ENCODE measurements at regions not wholly inside any gene's neighbourhood (a gene's known extent, or its start where the extent isn't known, plus 50 kb on each side); places are given as distances from the start of the nearest gene placed in this dataset.

DNA sequence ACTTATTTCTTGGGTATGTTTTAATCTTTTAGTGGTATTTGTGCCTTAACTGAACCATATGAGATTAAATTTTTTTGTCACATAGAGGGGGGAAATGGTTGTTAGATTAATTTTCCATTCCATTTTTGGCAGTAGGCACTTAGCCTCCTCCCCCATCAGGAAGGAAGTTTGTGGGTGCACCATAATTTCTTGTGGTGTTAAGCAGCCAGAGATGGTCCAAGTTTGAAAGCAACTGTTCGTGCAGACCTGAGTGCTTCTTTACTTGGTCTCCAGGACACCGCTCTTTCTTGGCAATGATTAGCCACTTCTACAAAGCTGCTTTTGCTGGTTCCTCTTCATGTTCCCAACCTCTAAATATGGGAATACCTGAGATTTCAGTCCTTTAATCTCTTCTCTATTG lies 92.7 kb upstream of the RPL34 start:
- peak; percentile 12 for DNase-seq (ENCODE audit: low spot score)

DNA sequence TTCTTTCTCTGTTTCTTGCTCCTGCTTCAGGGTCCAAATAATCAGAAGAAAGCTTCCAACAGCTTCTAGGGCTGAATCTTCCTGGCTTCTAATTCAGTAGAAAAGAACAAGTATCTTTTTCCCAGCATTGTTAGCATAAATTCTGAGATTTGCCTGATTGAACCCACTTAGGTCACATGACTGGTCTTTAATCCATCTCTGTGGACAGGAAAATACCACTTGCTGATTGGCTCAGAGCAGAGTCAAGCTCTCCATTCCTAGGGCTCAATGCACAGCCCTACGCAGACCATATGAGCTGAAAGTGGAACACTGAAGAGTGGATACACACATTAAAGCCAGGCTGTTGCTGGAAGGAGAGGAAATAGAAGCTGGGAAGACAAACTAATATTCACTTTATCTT lies 99.6 kb upstream of the RPL34 start:
- no peak for DNase-seq (ENCODE audit: low spot score)

DNA sequence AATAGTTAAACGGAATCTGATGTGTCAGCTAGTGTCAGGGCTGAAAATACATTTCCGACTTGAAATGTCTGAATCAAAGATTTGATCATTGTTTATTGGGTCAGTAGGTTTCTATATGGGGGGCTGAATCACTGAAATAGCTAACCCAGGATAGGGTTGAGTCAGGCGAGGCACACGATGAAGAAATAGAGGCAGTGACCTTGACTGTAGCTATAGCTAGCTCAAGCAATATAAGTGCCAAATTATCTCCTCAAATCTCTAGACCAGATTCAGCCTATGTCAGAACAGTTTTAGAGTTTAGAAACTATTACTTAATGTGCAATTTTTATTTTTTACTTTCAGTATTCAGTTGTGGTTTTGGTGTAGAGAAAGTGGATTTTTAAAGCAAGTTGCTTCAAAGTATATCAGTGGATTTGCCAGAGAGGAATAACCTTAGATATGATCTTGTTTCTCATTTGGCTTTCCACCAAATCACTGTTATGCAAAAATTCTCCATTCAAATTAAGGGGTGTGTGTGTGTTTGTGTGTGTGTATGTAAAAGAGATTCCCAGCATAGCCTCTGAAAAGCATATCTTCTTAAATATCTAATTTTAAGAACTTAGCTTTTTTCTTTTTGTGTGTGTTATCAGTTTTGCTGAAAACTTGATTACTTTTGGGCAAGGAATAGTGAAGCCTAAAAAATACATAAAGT lies 100.3 kb upstream of the RPL34 start:
- DNase-seq (ENCODE audit: low spot score): no peak

DNA sequence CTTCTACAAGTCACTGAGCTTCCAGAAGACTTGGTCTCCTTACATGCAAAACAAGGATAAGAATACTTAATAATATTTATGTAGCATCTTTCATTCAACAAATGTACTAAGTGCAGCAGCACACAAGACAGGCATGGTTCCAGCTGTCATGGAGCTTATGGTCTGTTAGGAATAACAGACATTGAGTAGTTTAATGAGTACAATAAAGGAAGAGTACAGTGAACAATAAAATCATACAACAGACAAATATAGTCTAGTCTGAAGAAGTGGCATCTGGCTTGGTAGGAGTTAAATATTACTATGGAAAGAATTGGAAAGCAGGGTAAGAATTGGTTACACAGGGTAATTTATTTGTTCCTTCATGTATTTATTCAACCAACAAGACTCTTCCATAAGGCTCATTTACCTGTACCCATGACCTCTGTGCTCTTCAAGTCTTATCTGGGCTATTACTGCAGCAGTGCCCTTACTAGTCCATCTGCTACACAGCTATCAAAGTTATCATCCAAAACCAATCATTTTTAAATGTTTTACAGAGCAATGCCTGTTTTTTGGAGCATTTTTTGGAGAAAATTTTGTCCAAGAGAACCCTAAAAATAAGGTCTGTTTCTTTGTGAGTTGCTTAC lies 101.1 kb upstream of the RPL34 start:
- no peak for DNase-seq (ENCODE audit: low spot score)

DNA sequence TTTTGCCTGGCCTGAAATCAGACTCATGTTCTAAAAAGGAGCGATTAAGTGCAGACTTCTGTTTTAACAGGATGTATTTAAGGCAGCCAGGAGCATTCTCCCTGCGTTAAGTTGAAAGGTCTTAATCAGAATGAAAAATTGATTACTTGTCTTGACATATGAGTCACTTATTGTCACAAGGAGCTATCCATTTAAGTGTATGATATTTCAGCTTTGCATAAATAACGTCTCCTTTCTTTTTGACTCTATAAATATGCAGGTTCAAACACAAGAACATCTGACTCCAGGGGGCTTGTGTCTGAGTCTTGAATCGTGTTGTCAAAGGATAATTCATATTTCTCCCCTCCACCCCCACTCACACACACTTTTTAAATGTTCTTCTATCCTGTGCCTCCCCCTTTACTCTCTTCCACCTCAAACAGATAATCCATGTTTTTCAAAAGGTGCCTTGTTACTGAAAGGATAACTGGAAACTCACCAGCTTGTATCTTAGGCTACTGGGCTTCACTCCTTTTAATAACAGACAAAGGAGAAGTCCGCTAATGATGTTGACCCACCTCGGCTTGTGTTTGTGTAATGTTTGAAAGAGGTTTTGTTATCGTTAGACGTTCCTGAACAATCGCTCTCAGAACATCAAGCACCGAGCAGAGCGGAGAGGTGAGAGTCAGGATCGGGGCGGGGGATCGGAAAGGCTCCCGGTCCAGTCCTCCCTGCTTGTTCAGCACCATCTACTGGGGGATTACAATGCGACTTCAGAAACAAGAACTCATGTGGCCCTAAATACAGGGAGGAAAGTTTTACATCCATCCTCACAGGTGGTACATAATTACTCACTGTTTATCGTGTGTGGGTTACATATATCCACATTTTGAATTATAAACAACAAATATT lies 107.5 kb upstream of the RPL34 start:
- peak; percentile 31 for DNase-seq (ENCODE audit: low spot score)

DNA sequence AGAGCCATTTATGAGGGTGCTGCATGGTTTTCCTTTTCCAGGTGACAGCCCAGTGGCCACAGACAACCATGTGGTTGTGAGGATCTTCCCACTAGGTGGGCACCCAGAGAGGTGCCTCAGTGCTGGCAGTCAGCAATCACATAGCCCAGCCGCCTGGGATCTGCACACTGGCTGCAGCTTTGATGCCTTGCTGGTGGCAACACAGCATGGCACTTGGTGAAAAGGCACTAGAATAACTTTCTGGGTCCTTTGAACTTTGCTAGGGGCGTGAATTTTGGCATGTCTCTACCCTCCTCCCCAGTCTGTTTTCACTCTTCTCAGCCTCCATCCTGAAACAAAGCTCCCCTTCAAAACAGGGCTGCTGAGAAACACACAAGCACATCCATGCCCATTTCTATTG lies 108.8 kb upstream of the RPL34 start:
- DNase-seq (ENCODE audit: low spot score): no peak

DNA sequence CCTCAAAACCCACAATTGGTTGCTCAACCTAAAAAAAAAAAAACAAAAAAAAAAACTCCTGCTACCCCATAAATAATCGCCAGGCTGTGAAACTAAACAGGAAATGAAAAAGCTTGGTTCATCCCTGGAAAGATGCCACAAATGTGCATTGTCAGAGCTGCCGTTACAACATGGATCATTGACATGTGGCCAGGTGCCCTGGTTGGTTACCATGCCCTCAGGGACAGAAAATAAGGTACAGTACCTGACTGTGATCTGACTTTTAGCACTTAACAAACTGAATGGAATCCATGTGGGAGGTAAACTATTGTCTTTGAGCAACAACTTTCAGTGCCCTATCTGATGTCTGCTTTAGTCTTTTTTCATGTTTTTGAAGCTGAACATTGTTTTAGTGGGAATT lies 118.0 kb upstream of the RPL34 start:
- DNase-seq (ENCODE audit: low spot score): no peak

DNA sequence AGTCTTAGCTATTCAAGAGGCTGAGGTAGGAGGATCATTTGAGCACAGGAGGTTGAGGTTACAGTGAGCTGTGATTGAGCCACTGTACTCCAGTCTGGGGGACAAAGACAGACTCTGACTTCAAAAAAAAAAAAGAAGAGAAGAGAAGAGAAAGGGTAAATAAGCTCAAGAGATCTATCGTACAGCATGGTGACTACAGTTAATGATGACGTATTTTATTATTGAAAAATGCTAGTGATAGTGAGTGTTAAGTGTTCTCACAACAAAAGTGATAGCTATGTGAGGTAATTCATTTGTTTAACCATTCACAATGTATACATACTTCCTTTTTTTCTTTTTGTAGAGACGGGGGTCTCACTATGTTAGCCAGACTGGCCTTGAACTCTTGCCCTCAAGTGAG lies 121.5 kb upstream of the RPL34 start:
- DNase-seq (ENCODE audit: low spot score): no peak

DNA sequence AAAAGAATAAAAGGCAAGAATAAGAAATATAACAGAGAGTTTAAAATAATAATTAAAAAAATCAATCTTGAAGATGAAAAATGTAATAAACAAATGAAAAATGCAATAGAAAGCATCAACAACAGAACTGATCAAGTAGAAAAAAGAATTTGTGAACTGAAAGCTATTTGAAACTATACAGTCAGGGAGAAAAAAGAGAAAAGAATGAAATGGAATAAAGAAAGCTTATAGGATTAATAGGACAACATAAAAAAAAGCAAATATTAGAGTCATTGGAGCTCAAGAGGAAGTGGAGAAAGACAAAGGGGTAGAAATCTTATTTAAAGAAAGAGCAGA lies 126.8 kb upstream of the RPL34 start:
- no peak for DNase-seq (ENCODE audit: low spot score)

DNA sequence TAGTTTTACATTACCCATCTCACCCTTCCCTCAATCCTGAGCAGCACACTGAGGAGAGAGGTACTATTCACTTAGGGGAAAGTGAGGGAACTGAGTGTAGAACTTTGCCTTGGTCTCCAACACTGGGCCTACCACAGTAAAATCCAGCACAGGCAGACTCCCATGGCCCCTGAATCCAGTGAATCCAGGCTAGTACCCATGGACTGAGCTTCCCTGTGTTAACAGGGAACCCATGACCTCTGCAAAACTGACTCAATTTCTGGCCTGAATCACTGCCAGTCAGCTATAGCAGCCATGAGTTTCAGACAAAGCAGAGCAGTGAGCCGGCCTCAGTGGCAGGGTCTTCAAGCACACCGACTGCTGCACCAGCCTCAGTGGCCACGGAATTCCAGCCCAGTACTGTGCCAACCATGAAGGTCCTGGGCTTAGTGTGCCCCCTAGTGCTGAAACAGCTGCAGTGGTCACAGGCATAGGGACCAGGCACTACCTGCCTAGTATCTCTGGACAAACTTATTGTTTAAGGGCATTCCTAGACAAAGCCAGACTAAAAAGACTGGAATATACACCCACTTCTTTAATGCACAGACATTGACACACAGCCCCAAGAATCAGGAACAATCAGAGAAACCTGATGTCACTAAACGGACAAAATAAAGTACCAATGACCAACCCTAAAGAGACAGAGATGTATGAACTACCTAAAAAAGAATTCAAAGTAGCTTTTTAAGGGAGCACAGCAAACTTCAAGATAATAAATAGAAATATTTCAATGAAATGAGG lies 127.4 kb upstream of the RPL34 start:
- DNase-seq (ENCODE audit: low spot score): peak; percentile 51

DNA sequence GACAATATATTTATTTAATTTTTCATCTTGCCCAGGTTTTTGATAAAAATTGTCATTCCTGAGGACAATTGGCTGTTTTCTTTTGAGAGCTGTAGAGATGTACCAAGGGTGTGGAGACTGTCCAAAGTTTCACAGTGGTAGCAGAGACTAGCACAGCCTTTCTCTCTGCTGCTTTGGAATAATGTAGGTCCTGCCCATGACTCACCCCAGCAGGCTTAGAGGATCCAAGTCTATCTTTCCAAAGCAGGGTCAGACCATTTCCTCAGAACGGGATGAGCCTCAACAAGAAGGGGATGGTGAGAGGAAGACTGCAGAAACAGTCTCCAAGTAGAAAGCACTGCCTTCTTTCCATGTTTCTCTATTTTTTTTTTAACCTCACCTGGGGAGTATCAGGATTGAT lies 131.5 kb upstream of the RPL34 start:
- DNase-seq (ENCODE audit: low spot score): no peak

DNA sequence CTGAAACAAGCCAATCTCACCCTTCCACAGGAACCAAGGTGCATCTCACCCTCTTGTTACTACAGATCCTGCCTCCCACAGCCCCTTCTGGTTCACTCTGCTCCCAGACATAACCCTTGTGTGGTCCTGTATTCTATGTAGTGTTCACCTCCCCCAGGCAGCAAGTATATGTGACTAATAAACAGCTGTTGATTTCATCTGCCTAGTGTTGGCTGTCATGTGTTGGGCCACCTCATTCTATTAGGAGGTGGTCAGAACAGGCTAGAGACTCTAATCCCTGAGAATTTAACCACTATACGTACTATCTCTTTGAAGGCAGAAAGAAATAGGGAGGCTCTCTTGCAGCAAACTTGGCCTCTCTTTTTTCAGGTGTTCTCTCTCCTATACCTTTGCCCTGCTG lies 134.3 kb upstream of the RPL34 start:
- no peak for DNase-seq (ENCODE audit: low spot score)

DNA sequence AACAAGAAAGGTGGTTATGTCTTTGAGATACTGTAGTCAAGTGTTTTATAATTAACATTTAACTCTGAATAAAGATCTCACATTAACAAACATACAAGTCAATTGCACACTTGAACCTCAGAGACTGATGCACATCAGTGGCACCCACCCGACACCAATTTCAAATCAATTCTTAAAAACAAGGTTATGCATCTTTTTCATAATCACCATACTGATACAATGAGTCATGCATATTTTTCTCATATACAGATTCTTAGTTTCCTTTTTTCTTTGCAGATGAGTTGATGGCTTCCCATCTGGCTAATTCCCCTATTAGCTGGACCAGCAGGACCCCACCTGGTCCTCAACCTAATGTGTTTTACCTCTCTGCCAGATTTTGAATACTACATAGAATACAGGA lies 136.2 kb upstream of the RPL34 start:
- DNase-seq (ENCODE audit: low spot score): peak; percentile 3

DNA sequence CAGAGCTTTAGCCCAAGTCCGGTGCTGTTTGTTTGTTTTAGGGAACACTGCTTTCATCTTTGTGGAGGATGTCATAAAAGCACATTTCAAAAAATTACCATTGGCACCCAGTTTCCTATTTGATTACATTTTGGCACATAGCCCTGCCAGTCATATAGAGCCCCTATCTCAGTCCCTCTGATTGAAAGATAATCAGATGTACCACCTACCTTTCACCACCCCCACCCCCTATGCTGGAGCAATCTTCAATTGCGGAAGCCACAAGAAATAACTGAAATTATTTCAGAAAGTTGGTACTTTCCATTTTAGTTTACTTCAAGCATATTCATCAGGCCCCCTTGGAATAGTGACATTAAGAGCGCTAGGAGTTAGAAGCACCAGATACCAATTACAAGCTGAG lies 136.7 kb upstream of the RPL34 start:
- DNase-seq (ENCODE audit: low spot score): peak; percentile 40

DNA sequence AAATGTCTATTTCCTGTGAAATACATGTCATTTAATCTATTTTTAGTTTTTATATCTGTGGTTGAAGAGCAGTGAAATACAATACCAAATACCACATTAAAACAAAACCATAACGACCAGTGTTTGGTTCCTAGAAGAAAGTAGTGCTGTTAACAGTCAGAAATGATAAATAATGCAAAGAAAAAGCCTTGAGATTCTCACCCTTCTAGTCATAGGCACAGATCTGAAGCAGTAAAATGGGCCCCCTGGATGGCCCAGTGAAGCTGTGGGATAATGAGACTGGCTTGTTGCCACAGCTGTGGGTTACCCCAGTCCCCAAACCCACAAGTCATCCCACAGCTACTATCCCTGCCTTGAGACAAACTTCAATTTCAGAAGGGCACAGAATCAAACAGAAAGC lies 137.3 kb upstream of the RPL34 start:
- peak; percentile 47 for DNase-seq (ENCODE audit: low spot score)

DNA sequence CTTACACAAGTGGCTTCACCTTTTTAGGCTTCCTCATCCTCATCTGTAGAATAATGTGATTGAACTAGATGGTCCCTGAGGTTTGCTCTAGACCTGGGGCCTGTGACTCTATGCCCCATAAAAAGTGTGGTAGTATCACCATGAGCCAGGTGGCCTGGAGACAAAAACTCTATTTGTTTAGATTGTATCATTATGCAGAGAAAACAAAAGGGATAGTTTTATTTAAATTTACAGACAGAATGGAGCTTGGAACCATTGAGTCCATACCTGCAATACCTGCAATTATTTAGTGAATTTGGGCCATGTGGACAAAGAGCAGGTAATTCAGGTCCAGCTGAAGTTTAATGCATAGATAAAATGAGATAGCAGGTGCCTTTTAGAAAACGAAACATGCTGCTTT lies 139.5 kb upstream of the RPL34 start:
- no peak for DNase-seq (ENCODE audit: low spot score)

DNA sequence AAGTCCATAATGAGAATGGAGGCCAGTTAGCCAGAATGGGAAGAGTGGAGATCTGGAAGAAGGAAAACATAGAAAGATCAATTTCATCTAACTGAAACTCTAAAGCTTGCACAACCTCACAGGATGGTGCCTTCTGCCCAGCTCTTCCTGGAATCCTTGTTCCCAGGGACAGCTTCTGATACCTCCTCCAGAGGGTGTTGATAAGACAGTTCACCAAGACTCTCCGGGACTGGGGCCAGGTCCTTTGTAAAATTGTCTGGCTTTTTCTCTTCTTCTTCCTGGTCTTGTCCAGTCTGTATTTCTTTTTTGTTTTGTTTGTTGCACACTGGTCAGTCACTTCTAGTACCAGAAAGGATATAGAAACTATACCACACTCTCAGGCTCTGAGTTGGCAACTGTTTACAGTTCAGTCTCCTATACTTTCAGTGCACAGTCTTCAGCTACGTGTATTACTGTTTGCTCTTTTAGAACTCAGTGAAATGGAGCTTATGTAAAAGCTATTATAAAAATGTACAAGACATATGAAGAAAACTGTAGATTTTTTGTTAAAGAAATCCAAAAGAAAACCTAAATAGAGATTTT lies 142.8 kb upstream of the RPL34 start:
- no peak for DNase-seq (ENCODE audit: low spot score)

DNA sequence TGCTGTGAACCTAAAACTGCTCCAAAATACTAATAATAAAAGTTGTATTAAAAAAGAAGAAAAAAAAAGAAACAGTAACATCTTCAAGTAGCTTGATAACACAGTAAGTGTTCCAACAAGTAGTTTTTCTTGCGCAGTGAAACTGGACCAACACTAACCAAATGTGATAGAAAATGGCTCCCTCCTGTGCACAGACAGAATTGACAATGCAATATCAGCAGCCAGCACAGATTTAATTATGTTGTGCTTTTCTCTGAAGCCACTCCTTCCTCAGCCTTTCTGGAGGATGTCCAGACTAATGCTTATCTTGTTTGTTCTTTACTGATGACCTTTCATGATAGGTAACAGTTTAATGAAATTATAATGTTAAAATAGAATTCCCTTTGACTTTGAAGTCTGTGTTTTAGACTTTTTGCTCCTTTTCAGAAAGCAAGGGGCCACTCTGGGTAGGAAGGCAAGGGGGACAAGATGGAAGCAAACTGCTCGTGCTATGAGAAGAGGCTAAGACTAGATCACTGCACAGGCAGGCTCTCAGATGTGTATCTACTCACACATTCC lies 147.1 kb upstream of the RPL34 start:
- no peak for DNase-seq (ENCODE audit: low spot score)

DNA sequence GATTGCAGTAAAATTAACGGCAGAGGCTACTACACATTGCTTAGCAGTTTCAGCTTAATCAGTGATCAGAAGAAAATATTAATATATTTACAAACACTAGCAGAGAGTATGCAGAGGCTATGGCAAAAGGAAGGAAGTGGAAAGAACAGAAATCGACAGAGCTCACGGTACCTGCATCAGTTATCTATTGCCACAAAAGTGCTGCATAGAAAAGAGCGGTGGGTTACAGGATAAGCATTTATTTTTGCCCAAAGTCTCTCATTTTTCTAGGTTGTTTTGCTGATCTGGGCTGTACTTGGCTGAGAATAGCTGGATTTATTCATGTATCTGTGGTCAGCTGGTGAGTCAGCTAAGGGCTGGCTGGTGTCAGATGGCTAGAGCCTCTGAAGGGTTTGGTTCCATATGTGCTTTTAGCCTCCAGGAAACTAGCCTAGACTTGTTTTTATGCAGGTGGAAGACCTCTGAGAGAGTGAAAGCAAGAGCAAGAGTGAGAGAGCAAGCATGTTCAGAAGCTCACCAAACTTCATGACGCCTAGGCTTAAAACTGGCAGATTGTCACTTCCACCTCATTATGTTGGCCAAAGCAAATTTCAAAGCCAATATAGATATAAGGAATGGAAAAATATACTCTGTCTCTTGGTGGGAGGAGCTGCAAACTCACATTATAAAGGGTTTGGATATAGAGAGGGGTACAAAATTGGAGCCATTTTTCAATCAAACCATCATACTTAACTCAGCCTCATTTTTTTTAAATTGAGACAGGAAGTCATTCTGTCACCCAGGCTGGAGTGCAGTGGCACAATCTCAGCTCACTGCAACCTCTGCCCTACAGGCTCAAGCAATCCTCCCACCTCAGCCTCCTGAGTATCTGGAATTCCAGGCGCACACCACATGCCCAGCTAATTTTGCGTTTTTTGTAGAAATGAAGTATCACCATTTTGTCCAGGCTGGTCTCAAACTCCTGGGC lies 153.2 kb upstream of the RPL34 start:
- DNase-seq (ENCODE audit: low spot score): peak; percentile 26

DNA sequence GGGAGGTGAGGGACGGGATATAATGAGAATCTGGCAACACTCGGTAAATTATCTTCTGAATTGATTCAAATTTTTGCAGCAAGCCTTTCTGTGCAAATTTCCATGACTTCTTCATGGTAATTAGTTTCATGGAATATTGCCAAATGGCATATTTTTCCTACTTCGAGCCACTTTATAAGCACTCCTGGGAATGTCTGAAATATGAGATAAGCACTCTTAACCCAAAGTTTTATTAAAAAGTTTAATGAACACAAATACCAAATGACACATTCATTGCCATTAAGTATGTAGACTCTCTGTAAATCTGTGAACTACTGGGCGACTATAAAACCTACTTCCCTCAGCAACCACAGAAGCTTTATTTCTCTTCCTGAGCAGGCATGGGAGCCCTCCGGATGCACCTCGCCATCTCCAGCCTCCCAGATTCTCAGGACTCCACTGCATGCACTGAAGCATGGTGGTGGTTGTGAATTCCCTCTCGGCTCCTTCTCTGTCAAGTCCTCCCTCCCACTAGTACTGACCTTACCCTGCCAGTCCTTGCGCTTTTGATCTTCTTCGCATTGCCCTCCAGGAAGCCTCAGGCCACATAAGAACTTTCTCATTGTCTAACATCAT lies 154.4 kb upstream of the RPL34 start:
- no peak for DNase-seq (ENCODE audit: low spot score)

Measured in activated CD4-positive, alpha-beta T cell treated with anti-CD3 and anti-CD28 coated beads, Interleukin-2, Interleukin-4, amounts not matched to agents 100 ng/mL and 50 ng/mL, durations not matched to agents 16 hours and 8 hours (primary cell).